H9 (cell line): ENCODE measurements at regions not wholly inside any gene's neighbourhood (a gene's known extent, or its start where the extent isn't known, plus 50 kb on each side); places are given as distances from the start of the nearest gene placed in this dataset.

Experiments used
- DNase-seq: peaks from one replicate; pipeline ENCODE4 v3.0.0-alpha.2; 2017
- H2AFZ ChIP-seq: one replicate; pipeline ENCODE4 v1.6.1; 2013; ENCODE audit warnings: mild to moderate bottlenecking, low read length, control low read depth, moderate library complexity
- H2AK5ac ChIP-seq: 2 replicates; pipeline ENCODE4 v1.6.1; 2013; ENCODE audit warnings: low read length, control low read depth, mixed read lengths; ENCODE audit not compliant: insufficient read length
- H2BK120ac ChIP-seq: one replicate; pipeline ENCODE4 v1.6.1; 2013; ENCODE audit warnings: low read depth, mild to moderate bottlenecking, low read length, control low read depth, inconsistent platforms; ENCODE audit not compliant: poor library complexity, severe bottlenecking
- H2BK12ac ChIP-seq: 2 replicates; pipeline ENCODE4 v1.6.1; 2013; ENCODE audit warnings: low read length, control low read depth, mixed read lengths, low read depth; ENCODE audit not compliant: insufficient read length
- H2BK15ac ChIP-seq: 2 replicates; pipeline ENCODE4 v1.6.1; 2013; ENCODE audit warnings: low read depth, low read length, control low read depth
- H2BK20ac ChIP-seq: one replicate; pipeline ENCODE4 v1.6.1; 2013; ENCODE audit warnings: low read depth, mild to moderate bottlenecking, low read length, control low read depth, inconsistent platforms; ENCODE audit not compliant: poor library complexity, severe bottlenecking
- H2BK5ac ChIP-seq: 2 replicates; pipeline ENCODE4 v1.6.1; 2013; ENCODE audit warnings: low read length, control low read depth, mixed read lengths; ENCODE audit not compliant: insufficient read length
- H3K14ac ChIP-seq: 2 replicates; pipeline ENCODE4 v1.6.1; 2013; ENCODE audit warnings: low read length, control low read depth; ENCODE audit not compliant: insufficient read depth
- H3K18ac ChIP-seq: 2 replicates; pipeline ENCODE4 v1.6.1; 2013; ENCODE audit warnings: low read depth, mild to moderate bottlenecking, mixed read lengths, low read length, control low read depth; ENCODE audit not compliant: insufficient read length
- H3K23ac ChIP-seq: 2 replicates; pipeline ENCODE4 v1.6.1; 2013; ENCODE audit warnings: low read length, control low read depth, mixed read lengths, low read depth; ENCODE audit not compliant: insufficient read length
- H3K23me2 ChIP-seq: 2 replicates; pipeline ENCODE4 v1.6.1; 2013; ENCODE audit warnings: low read depth, mild to moderate bottlenecking, mixed read lengths, low read length, control low read depth; ENCODE audit not compliant: insufficient read length, poor library complexity, severe bottlenecking
- H3K27ac ChIP-seq: 2 replicates; pipeline ENCODE4 v1.5.1; 2013; ENCODE audit warnings: low read length, control low read depth, mixed read lengths, low read depth; ENCODE audit not compliant: insufficient read length
- H3K27me3 ChIP-seq: 2 replicates; pipeline ENCODE4 v1.6.1; 2013; ENCODE audit warnings: low read length, control low read depth, inconsistent platforms; ENCODE audit not compliant: insufficient read depth
- H3K4ac ChIP-seq: 2 replicates; pipeline ENCODE4 v1.6.1; 2013; ENCODE audit warnings: low read depth, mild to moderate bottlenecking, control low read depth, inconsistent platforms, low read length, moderate library complexity
- H3K4me1 ChIP-seq: 2 replicates; pipeline ENCODE4 v1.6.1; 2013; ENCODE audit warnings: low read length, control low read depth, inconsistent platforms; ENCODE audit not compliant: insufficient read depth
- H3K4me2 ChIP-seq: 2 replicates; pipeline ENCODE4 v1.6.1; 2013; ENCODE audit warnings: low read length, control low read depth, mixed read lengths; ENCODE audit not compliant: insufficient read length, insufficient read depth
- H3K56ac ChIP-seq: 2 replicates; pipeline ENCODE4 v1.6.1; 2013; ENCODE audit warnings: low read depth, mild to moderate bottlenecking, mixed read lengths, low read length, control low read depth; ENCODE audit not compliant: insufficient read length
- H3K79me1 ChIP-seq: 2 replicates; pipeline ENCODE4 v1.6.1; 2013; ENCODE audit warnings: low read depth, mild to moderate bottlenecking, moderate library complexity, low read length, control low read depth, inconsistent platforms; ENCODE audit not compliant: insufficient read depth, poor library complexity, severe bottlenecking
- H3K79me2 ChIP-seq: 2 replicates; pipeline ENCODE4 v1.6.1; 2013; ENCODE audit warnings: low read length, control low read depth, inconsistent platforms; ENCODE audit not compliant: insufficient read depth
- H3K9ac ChIP-seq: 2 replicates; pipeline ENCODE4 v1.6.1; 2013; ENCODE audit warnings: low read length, control low read depth, mixed read lengths; ENCODE audit not compliant: insufficient read length; ENCODE audit errors: extremely low read depth
- H3K9me3 ChIP-seq: one replicate; pipeline ENCODE4 v1.6.1; 2013; ENCODE audit warnings: low read depth, low read length, inconsistent platforms; ENCODE audit not compliant: control insufficient read depth
- H3T11ph ChIP-seq: one replicate; pipeline ENCODE4 v1.6.1; 2013; ENCODE audit warnings: mild to moderate bottlenecking, low read length, control low read depth, inconsistent platforms
- H4K20me1 ChIP-seq: one replicate; pipeline ENCODE4 v1.6.1; 2013; ENCODE audit not compliant: control insufficient read depth, insufficient read length, insufficient read depth
- H4K5ac ChIP-seq: 2 replicates; pipeline ENCODE4 v1.6.1; 2013; ENCODE audit warnings: low read depth, mild to moderate bottlenecking, mixed read lengths, low read length, control low read depth; ENCODE audit not compliant: insufficient read length
- H4K8ac ChIP-seq: replicated peaks from 2 replicates; pipeline ENCODE4 v1.6.1; 2013; ENCODE audit warnings: low read length, control low read depth, mixed read lengths, low read depth; ENCODE audit not compliant: insufficient read length
- H4K91ac ChIP-seq: 2 replicates; pipeline ENCODE4 v1.6.1; 2013; ENCODE audit warnings: low read depth, mild to moderate bottlenecking, moderate library complexity, mixed read lengths, low read length, control low read depth; ENCODE audit not compliant: insufficient read length
- H3K27ac Mint-ChIP-seq, 3 experiments: 2 replicates in 2 of 3; 3 replicates in 1 of 3; pipeline ENCODE4 v1.8.0; 2020 to 2021; ENCODE audit warnings: mixed read lengths in 3 of 3, mild to moderate bottlenecking in 1 of 3, moderate library complexity in 1 of 3
- H3K27me3 Mint-ChIP-seq: 2 replicates; pipeline ENCODE4 v1.8.0; 2021; ENCODE audit warnings: low read depth, mild to moderate bottlenecking, moderate library complexity, mixed read lengths
- H3K36me3 Mint-ChIP-seq, 3 experiments: 2 replicates in 2 of 3; 3 replicates in 1 of 3; pipeline ENCODE4 v1.8.0; 2020 to 2021; ENCODE audit warnings: low read depth in 3 of 3, mixed read lengths in 3 of 3; ENCODE audit not compliant: insufficient read depth in 1 of 3
- H3K4me1 Mint-ChIP-seq, 2 experiments: 2 replicates each; pipeline ENCODE4 v1.8.0; 2020; ENCODE audit warnings: mixed read lengths in 2 of 2
- H3K4me3 Mint-ChIP-seq, 2 experiments: 2 replicates in 1 of 2; 3 replicates in 1 of 2; pipeline ENCODE4 v1.8.0; 2020 to 2021; ENCODE audit warnings: mild to moderate bottlenecking in 2 of 2, mixed read lengths in 2 of 2, moderate library complexity in 1 of 2
- H3K9me3 Mint-ChIP-seq, 2 experiments: 2 replicates in 1 of 2; 3 replicates in 1 of 2; pipeline ENCODE4 v1.8.0; 2020; ENCODE audit warnings: mild to moderate bottlenecking in 2 of 2, mixed read lengths in 2 of 2, moderate library complexity in 1 of 2
- WGBS: extraction: QIAGEN DNeasy Blood & Tissue Kit; methylation state at CpG from one replicate; pipeline ENCODE4 v1.1.7; 2013; ENCODE audit warnings: missing lambda C conversion rate, low lambda C conversion rate, mixed read lengths; ENCODE audit not compliant: insufficient read length; ENCODE audit errors: extremely low coverage; 5-methylcytosine and 5-hydroxymethylcytosine counted together
- TF ChIP-seq, protein P1 (sequence below): fragments of 200-600 bp; sonication (generic); conservative IDR thresholded peaks from 3 replicates; pipeline ENCODE4 v1.8.0; 2021; ENCODE audit warnings: antibody characterized with exemption, mild to moderate bottlenecking

DNA sequence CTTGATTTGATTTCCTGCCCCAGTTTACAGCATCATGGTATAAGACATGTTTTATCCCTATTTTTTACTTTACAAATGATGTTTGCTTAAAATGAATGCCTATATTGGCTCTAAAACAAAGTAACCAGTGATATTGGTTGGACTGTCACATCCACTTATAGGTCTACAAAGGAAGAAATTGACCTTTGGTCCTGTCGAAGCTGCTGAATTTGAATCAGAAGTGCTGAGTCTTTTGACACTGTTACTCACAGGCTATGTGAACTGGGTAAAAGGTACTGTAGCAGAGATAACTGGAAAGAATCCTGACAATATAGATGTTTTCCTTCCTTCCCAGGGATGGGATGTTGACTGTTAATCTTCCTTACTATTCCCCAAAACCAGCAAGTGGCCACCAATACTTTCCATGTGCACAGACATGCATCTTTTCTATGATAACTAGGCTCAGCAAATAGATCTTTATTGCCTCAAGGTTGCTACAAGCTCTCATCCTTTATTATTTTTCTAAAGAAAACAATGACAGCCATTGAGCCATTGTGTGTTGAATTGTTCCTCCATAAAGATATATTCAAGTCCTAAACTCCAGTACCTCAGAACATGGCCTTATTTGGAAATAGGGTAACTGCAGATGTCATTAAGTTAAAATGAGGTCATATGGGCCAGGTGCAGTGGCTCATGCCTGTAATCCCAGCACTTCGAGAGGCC is 175.9 kb upstream of the NR5A2 start:
- Histone ChIP-seq H3K27ac (no peak overlapping the region), H2AFZ (no peak overlapping the region), H3K9ac (no peak overlapping the region), H3K4me1 (no peaks in the 10 kb centered on the region), H3K9me3 (no peaks in the 10 kb centered on the region), H4K20me1 (no peaks in the 10 kb centered on the region), H3K79me1 (no peaks in the 10 kb centered on the region), H3K14ac (no peak overlapping the region), H3K56ac (no peak overlapping the region), H2BK5ac (no peak overlapping the region), H3K79me2 (no peaks in the 10 kb centered on the region), H3K23ac (no peak overlapping the region), H4K5ac (no peak overlapping the region), H2BK12ac (no peak overlapping the region), H3T11ph (no peak overlapping the region), H2BK15ac (no peak overlapping the region), H3K27me3 (no peaks in the 10 kb centered on the region), H3K23me2 (no peaks in the 10 kb centered on the region), H3K4ac (no peak overlapping the region), H2BK120ac (no peak overlapping the region), H2AK5ac (no peak overlapping the region), H4K8ac (no peak overlapping the region), H2BK20ac (no peak overlapping the region), H3K18ac (no peak overlapping the region), H3K4me2 (no peak overlapping the region), H4K91ac (no peak overlapping the region)
- no peaks in the 10 kb centered on the region for H3K9me3 Mint-ChIP-seq
- no CpG with 5 or more reads among the region's 2 CpGs for WGBS
- peaks cover 7 to 15% of the 10 kb centered on the region in 2 experiments for H3K4me1 Mint-ChIP-seq
- no peak overlapping the region for H3K27ac Mint-ChIP-seq
- H3K4me3 Mint-ChIP-seq: no peak overlapping the region
- no peaks in the 10 kb centered on the region for H3K36me3 Mint-ChIP-seq
- DNase-seq: no peak
- TF ChIP-seq, protein P1, sequence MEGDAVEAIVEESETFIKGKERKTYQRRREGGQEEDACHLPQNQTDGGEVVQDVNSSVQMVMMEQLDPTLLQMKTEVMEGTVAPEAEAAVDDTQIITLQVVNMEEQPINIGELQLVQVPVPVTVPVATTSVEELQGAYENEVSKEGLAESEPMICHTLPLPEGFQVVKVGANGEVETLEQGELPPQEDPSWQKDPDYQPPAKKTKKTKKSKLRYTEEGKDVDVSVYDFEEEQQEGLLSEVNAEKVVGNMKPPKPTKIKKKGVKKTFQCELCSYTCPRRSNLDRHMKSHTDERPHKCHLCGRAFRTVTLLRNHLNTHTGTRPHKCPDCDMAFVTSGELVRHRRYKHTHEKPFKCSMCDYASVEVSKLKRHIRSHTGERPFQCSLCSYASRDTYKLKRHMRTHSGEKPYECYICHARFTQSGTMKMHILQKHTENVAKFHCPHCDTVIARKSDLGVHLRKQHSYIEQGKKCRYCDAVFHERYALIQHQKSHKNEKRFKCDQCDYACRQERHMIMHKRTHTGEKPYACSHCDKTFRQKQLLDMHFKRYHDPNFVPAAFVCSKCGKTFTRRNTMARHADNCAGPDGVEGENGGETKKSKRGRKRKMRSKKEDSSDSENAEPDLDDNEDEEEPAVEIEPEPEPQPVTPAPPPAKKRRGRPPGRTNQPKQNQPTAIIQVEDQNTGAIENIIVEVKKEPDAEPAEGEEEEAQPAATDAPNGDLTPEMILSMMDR: no peak
- H3K27me3 Mint-ChIP-seq: no peaks in the 10 kb centered on the region
